ENCODE measurements at regions not wholly inside any gene's neighbourhood (a gene's known extent, or its start where the extent isn't known, plus 50 kb on each side); places are given as distances from the start of the nearest gene placed in this dataset.

DNA sequence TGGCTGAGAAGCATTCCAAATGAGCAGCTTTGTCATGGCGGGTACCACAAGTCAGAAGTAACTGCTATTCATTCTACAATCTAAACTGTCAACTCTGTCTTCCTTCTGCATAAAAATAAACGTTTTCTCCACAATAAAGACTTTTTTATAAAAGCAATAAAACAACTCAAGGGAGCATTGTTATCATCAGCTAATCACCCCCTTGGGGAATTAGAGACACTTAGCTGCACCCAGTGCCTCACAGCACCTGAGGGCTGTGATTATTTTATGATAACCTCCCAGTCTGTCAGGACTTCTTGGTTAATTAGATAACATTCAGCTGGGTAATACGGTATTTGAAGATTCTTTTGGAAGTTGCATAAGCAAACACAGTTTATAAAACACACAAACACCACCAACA lies 155.6 kb downstream of the PPP1R3A start:
- TF ChIP-seq, protein P1, sequence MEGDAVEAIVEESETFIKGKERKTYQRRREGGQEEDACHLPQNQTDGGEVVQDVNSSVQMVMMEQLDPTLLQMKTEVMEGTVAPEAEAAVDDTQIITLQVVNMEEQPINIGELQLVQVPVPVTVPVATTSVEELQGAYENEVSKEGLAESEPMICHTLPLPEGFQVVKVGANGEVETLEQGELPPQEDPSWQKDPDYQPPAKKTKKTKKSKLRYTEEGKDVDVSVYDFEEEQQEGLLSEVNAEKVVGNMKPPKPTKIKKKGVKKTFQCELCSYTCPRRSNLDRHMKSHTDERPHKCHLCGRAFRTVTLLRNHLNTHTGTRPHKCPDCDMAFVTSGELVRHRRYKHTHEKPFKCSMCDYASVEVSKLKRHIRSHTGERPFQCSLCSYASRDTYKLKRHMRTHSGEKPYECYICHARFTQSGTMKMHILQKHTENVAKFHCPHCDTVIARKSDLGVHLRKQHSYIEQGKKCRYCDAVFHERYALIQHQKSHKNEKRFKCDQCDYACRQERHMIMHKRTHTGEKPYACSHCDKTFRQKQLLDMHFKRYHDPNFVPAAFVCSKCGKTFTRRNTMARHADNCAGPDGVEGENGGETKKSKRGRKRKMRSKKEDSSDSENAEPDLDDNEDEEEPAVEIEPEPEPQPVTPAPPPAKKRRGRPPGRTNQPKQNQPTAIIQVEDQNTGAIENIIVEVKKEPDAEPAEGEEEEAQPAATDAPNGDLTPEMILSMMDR (IDR thresholded peaks at IDR 0.05; ENCODE audit: poor library complexity): no peak
- TF ChIP-seq EZH2 (IDR thresholded peaks at IDR 0.05; ENCODE audit: borderline replicate concordance): no peak
